Caco-2 (cell line): ENCODE measurements at regions not wholly inside any gene's neighbourhood (a gene's known extent, or its start where the extent isn't known, plus 50 kb on each side); places are given as distances from the start of the nearest gene placed in this dataset.

ENCODE experiments used
- BruUV-seq: library from RNA; stranded (reverse); fragments of 400-500 nt; replicated peaks from 2 replicates; lab custom pipeline; 2021; lab: Mats Ljungman, UMichigan
- CTCF ChIA-PET: fragments of 300-600 bp; sonication (Branson Sonifier 250); formaldehyde crosslinking; loops from one replicate; lab custom pipeline; 2022; ENCODE audit warnings: antibody characterized with exemption; lab: Charles Lee
- POLR2A ChIA-PET: fragments of 300-600 bp; sonication (Branson Sonifier 250); formaldehyde crosslinking; loops from one replicate; lab custom pipeline; 2022; ENCODE audit warnings: antibody characterized with exemption; lab: Charles Lee
- DNase-seq, 2 experiments: peaks; one replicate each; pipeline versions ENCODE4 v3.0.0 to v3.0.0-alpha.2; 2020 to 2022
- H3K27me3 ChIP-seq: replicated peaks from 2 replicates; pipeline ENCODE4 v1.6.0; 2011; ENCODE audit warnings: low read length; ENCODE audit not compliant: control insufficient read depth, insufficient read depth
- H3K36me3 ChIP-seq: 2 replicates; pipeline ENCODE4 v1.5.1; 2011; ENCODE audit warnings: low read length; ENCODE audit not compliant: control insufficient read depth, insufficient read depth
- H3K4me1 ChIP-seq: fragments of 250-450 bp; sonication (Bioruptor Pico); 2 replicates; pipeline ENCODE4 v1.5.1; 2020; ENCODE audit warnings: mild to moderate bottlenecking
- H3K4me3 ChIP-seq: 2 replicates; pipeline ENCODE4 v1.5.1; 2011; ENCODE audit warnings: low read depth, mild to moderate bottlenecking, control low read depth, low read length
- H3K9me3 ChIP-seq: fragments of 250-450 bp; sonication (Bioruptor Pico); 2 replicates; pipeline ENCODE4 v1.5.1; 2020; ENCODE audit warnings: mild to moderate bottlenecking, moderate library complexity
- H3K27ac Mint-ChIP-seq: one replicate; pipeline ENCODE4 v1.8.0; 2022; ENCODE audit warnings: mixed read lengths; ENCODE audit not compliant: unreplicated experiment
- H3K27me3 Mint-ChIP-seq: one replicate; pipeline ENCODE4 v1.8.0; 2022; ENCODE audit warnings: mixed read lengths; ENCODE audit not compliant: insufficient read depth, unreplicated experiment
- H3K36me3 Mint-ChIP-seq: one replicate; pipeline ENCODE4 v1.8.0; 2022; ENCODE audit warnings: mild to moderate bottlenecking, mixed read lengths; ENCODE audit not compliant: insufficient read depth, unreplicated experiment
- H3K4me1 Mint-ChIP-seq: one replicate; pipeline ENCODE4 v1.8.0; 2022; ENCODE audit warnings: low read depth, mixed read lengths; ENCODE audit not compliant: unreplicated experiment
- H3K4me3 Mint-ChIP-seq: one replicate; pipeline ENCODE4 v1.8.0; 2022; ENCODE audit warnings: mild to moderate bottlenecking, moderate library complexity, mixed read lengths; ENCODE audit not compliant: unreplicated experiment
- H3K9me3 Mint-ChIP-seq: one replicate; pipeline ENCODE4 v1.8.0; 2022; ENCODE audit warnings: mixed read lengths; ENCODE audit not compliant: unreplicated experiment
- intact Hi-C: fragments of 100-400 bp; cut with micrococcal nuclease; formaldehyde crosslinking; loops from one replicate; pipeline ENCODE4 v1.10.0; 2022; ENCODE audit not compliant: unreplicated experiment
- TF ChIP-seq, protein P1 (sequence below), 2 experiments: fragments of 200-600 bp in 1 of 2; IDR thresholded peaks; 1 replicate in 1 of 2; 2 replicates in 1 of 2; pipeline versions ENCODE4 v1.5.1 to v1.8.0; 2011 to 2022; ENCODE audit warnings: antibody characterized with exemption in 1 of 2, control low read depth in 1 of 2, inconsistent platforms in 1 of 2, low read depth in 1 of 2, low read length in 1 of 2, mild to moderate bottlenecking in 1 of 2, moderate library complexity in 1 of 2; ENCODE audit not compliant: insufficient read depth in 1 of 2, severe bottlenecking in 1 of 2, unreplicated experiment in 1 of 2

DNA sequence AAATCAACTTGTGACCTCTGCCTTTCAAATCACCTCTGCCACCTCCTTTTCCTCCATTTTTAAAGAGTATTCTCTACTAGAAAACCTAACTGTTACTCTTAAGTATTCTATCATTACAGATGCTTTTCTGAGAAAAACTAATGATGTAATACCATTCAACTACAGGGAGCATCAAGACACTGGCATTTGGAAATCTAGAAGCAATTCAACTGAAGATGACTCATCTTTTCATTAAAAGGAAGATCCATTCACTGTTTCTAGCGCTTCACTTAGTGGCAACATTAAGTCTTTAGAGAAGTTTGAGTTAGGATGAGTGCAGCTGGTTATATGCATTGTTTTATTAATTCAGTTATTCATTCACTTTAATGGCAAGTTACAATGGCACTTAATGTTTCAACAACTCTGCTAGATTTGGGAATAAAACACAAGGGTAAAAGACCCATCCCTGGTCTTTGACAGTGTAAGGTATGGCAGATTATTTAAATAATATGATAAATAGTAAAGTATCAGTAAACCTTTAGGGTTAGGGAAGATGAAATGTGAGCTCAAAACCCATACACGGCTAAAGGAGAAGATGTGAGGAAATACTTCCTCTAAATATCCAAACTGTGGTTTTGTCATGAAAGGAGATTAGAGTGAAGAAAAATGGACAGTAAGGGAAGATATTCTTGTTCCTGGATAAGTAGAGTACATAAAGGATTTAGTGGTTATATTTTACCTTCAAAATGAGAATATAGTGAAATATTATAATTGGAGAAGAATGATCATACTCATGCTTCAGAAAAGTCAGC is 61.7 kb downstream of the KCNJ2 start:
- no peak for DNase-seq
- no peaks in the 10 kb centered on the region for H3K27me3 Mint-ChIP-seq
- intact Hi-C loops: no loop called here

DNA sequence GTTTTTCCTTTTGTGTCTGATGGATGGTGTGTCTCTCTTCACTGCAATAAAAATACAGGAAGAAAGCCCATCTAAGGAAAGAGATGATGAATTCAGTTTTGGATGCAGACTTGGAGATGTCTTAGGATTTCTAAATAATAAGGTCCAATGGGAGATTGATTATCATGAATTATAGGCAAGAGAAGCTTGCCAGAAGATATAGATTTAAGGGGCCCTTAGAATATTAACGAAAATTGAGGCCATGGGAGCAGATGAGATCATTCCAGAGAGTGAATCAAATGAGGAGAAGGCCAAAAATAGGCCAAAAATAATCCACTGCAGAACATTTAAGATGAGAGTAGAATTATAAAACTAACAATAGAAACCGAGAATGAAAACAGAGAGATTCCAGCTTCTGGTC is 63.1 kb downstream of the KCNJ2 start:
- Histone ChIP-seq H3K27me3 (no peaks in the 10 kb centered on the region), H3K4me3 (no peak overlapping the region), H3K4me1 (no peaks in the 10 kb centered on the region), H3K36me3 (no peaks in the 10 kb centered on the region), H3K9me3 (no peaks in the 10 kb centered on the region)
- intact Hi-C loops: no loop called here
- no peaks in the 10 kb centered on the region for H3K36me3 Mint-ChIP-seq
- no peak overlapping the region for H3K27ac Mint-ChIP-seq
- H3K4me3 Mint-ChIP-seq: no peak overlapping the region
- TF ChIP-seq, protein P1, sequence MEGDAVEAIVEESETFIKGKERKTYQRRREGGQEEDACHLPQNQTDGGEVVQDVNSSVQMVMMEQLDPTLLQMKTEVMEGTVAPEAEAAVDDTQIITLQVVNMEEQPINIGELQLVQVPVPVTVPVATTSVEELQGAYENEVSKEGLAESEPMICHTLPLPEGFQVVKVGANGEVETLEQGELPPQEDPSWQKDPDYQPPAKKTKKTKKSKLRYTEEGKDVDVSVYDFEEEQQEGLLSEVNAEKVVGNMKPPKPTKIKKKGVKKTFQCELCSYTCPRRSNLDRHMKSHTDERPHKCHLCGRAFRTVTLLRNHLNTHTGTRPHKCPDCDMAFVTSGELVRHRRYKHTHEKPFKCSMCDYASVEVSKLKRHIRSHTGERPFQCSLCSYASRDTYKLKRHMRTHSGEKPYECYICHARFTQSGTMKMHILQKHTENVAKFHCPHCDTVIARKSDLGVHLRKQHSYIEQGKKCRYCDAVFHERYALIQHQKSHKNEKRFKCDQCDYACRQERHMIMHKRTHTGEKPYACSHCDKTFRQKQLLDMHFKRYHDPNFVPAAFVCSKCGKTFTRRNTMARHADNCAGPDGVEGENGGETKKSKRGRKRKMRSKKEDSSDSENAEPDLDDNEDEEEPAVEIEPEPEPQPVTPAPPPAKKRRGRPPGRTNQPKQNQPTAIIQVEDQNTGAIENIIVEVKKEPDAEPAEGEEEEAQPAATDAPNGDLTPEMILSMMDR (IDR thresholded peaks at IDR 0.05; ENCODE audit: insufficient read depth in 1 of 2, low read depth in 1 of 2, low read length in 1 of 2, severe bottlenecking in 1 of 2, unreplicated experiment in 1 of 2): no peak
- no peaks in the 10 kb centered on the region for H3K27me3 Mint-ChIP-seq
- ChIA-PET POLR2A (no interaction called here), CTCF (no interaction called here)
- peaks cover 27% of the 10 kb centered on the region for H3K9me3 Mint-ChIP-seq
- no TSS peak for BruUV-seq
- DNase-seq: no peak
- no peaks in the 10 kb centered on the region for H3K4me1 Mint-ChIP-seq

More for the DNA sequence above, 61.7 kb downstream of the KCNJ2 start:
- Histone ChIP-seq H3K36me3 (no peaks in the 10 kb centered on the region), H3K4me3 (no peak overlapping the region), H3K27me3 (no peaks in the 10 kb centered on the region), H3K9me3 (no peaks in the 10 kb centered on the region), H3K4me1 (no peaks in the 10 kb centered on the region)
- TF ChIP-seq, protein P1 (IDR thresholded peaks at IDR 0.05; ENCODE audit: insufficient read depth in 1 of 2, low read depth in 1 of 2, low read length in 1 of 2, severe bottlenecking in 1 of 2, unreplicated experiment in 1 of 2): no peak
- ChIA-PET POLR2A (no interaction called here), CTCF (no interaction called here)
- Mint-ChIP-seq H3K4me1 (no peaks in the 10 kb centered on the region), H3K27ac (no peak overlapping the region), H3K4me3 (no peak overlapping the region), H3K36me3 (no peaks in the 10 kb centered on the region), H3K9me3 (peaks cover 13% of the 10 kb centered on the region)
- BruUV-seq: no TSS peak

DNA sequence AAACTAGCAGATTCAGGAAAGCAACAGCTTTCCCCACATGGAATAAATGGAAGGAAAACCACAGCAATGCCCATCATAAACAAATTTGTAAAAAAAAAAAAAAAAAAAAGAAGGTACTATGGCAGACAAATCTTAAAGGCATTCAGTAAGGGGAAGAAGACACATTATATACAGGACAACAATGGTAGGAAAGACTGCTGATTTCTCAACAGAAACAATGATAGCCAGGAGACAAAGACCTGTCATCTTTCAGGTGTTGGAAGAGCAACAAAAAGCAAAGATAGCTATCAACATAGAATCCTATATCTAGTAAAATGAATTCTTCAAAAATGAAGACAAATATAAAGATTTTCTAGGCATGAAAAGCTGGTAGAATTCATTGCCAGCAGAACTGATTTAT is 65.9 kb downstream of the KCNJ2 start:
- peaks cover 19% of the 10 kb centered on the region for H3K4me1 ChIP-seq
- H3K36me3 ChIP-seq: no peaks in the 10 kb centered on the region
- no peak overlapping the region for H3K4me3 Mint-ChIP-seq
- BruUV-seq: no TSS peak
- DNase-seq: no peak
- H3K4me3 ChIP-seq: no peak overlapping the region
- H3K4me1 Mint-ChIP-seq: peaks cover 15% of the 10 kb centered on the region
- no peaks in the 10 kb centered on the region for H3K27me3 ChIP-seq
- no peaks in the 10 kb centered on the region for H3K36me3 Mint-ChIP-seq
- H3K27ac Mint-ChIP-seq: no peak overlapping the region
- POLR2A ChIA-PET: no interaction called here
- intact Hi-C loops: loop anchor here (5.0 kb wide), 1 partner anchor 62 kb away; no protein-coding TSS in a partner anchor
- H3K27me3 Mint-ChIP-seq: no peaks in the 10 kb centered on the region
- H3K9me3 ChIP-seq: no peaks in the 10 kb centered on the region
- CTCF ChIA-PET: no interaction called here
- H3K9me3 Mint-ChIP-seq: peaks cover 29% of the 10 kb centered on the region
- TF ChIP-seq, protein P1 (IDR thresholded peaks at IDR 0.05; ENCODE audit: insufficient read depth in 1 of 2, low read depth in 1 of 2, low read length in 1 of 2, severe bottlenecking in 1 of 2, unreplicated experiment in 1 of 2): no peak
